ENCODE measurements at regions not wholly inside any gene's neighbourhood (a gene's known extent, or its start where the extent isn't known, plus 50 kb on each side); places are given as distances from the start of the nearest gene placed in this dataset.

GRCh38 chr5:103336941-103337340 lies 78.4 kb downstream of the MACIR start:
- no peak overlapping the region for H3K27ac ChIP-seq (ENCODE audit: low read depth, low read length)
- H3K9me3 ChIP-seq (ENCODE audit: control insufficient read depth in 5 of 5, low read length in 5 of 5), result peaks cover 0 to 2% (median 0%) of the 10 kb centered on the region in 5 donors
- H3K4me3 ChIP-seq (ENCODE audit: low read depth in 1 of 5, low read length in 5 of 5), result no peak overlapping the region
- no peak overlapping the region for H3K9ac ChIP-seq (ENCODE audit: low read length in 5 of 5)
- H3K4me1 ChIP-seq (ENCODE audit: control insufficient read depth in 5 of 5, insufficient read depth in 5 of 5, low read length in 5 of 5), result peaks cover 0 to 14% (median 5%) of the 10 kb centered on the region in 5 donors
- H3K36me3 ChIP-seq (ENCODE audit: control insufficient read depth in 5 of 5, insufficient read depth in 5 of 5, low read length in 5 of 5), result no peaks in the 10 kb centered on the region
- H3K27me3 ChIP-seq (ENCODE audit: control insufficient read depth in 5 of 5, insufficient read depth in 4 of 5, low read length in 5 of 5), result no peaks in the 10 kb centered on the region

GRCh38 chr5:103333376-103333775 lies 74.8 kb downstream of the MACIR start:
- H3K36me3 ChIP-seq (ENCODE audit: control insufficient read depth in 5 of 5, insufficient read depth in 5 of 5, low read length in 5 of 5), result no peaks in the 10 kb centered on the region
- H3K9me3 ChIP-seq (ENCODE audit: control insufficient read depth in 5 of 5, low read length in 5 of 5), result no peaks in the 10 kb centered on the region
- no peak overlapping the region for H3K27ac ChIP-seq (ENCODE audit: low read depth, low read length)
- no peak overlapping the region for H3K9ac ChIP-seq (ENCODE audit: low read length in 5 of 5)
- peaks cover 0 to 18% (median 5%) of the 10 kb centered on the region in 5 donors for H3K4me1 ChIP-seq (ENCODE audit: control insufficient read depth in 5 of 5, insufficient read depth in 5 of 5, low read length in 5 of 5)
- H3K27me3 ChIP-seq (ENCODE audit: control insufficient read depth in 5 of 5, insufficient read depth in 4 of 5, low read length in 5 of 5), result no peaks in the 10 kb centered on the region
- no peak overlapping the region for H3K4me3 ChIP-seq (ENCODE audit: low read depth in 1 of 5, low read length in 5 of 5)

GRCh38 chr5:103330875-103331274 lies 72.3 kb downstream of the MACIR start:
- Histone ChIP-seq H3K4me1 (ENCODE audit: control insufficient read depth in 5 of 5, insufficient read depth in 5 of 5, low read length in 5 of 5) (peaks cover 0 to 18% (median 5%) of the 10 kb centered on the region in 5 donors), H3K27me3 (ENCODE audit: control insufficient read depth in 5 of 5, insufficient read depth in 4 of 5, low read length in 5 of 5) (no peaks in the 10 kb centered on the region), H3K4me3 (ENCODE audit: low read depth in 1 of 5, low read length in 5 of 5) (no peak overlapping the region), H3K27ac (ENCODE audit: low read depth, low read length) (no peak overlapping the region), H3K36me3 (ENCODE audit: control insufficient read depth in 5 of 5, insufficient read depth in 5 of 5, low read length in 5 of 5) (no peaks in the 10 kb centered on the region), H3K9ac (ENCODE audit: low read length in 5 of 5) (no peak overlapping the region), H3K9me3 (ENCODE audit: control insufficient read depth in 5 of 5, low read length in 5 of 5) (no peaks in the 10 kb centered on the region)
